ENCODE measurements at regions not wholly inside any gene's neighbourhood (a gene's known extent, or its start where the extent isn't known, plus 50 kb on each side); places are given as distances from the start of the nearest gene placed in this dataset.
A peak's percentile ranks its signal among the peaks of the same experiment; 100 is the strongest.

GRCh38 chr11:134584706-134585445 lies 172.8 kb upstream of the B3GAT1 start:
- TF ChIP-seq, protein P1, sequence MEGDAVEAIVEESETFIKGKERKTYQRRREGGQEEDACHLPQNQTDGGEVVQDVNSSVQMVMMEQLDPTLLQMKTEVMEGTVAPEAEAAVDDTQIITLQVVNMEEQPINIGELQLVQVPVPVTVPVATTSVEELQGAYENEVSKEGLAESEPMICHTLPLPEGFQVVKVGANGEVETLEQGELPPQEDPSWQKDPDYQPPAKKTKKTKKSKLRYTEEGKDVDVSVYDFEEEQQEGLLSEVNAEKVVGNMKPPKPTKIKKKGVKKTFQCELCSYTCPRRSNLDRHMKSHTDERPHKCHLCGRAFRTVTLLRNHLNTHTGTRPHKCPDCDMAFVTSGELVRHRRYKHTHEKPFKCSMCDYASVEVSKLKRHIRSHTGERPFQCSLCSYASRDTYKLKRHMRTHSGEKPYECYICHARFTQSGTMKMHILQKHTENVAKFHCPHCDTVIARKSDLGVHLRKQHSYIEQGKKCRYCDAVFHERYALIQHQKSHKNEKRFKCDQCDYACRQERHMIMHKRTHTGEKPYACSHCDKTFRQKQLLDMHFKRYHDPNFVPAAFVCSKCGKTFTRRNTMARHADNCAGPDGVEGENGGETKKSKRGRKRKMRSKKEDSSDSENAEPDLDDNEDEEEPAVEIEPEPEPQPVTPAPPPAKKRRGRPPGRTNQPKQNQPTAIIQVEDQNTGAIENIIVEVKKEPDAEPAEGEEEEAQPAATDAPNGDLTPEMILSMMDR (IDR thresholded peaks at IDR 0.05), result no peak
- TF ChIP-seq EP300 (IDR thresholded peaks at IDR 0.05) (no peak), POLR2A (IDR thresholded peaks at IDR 0.05) (no peak), POLR2AphosphoS5 (IDR thresholded peaks at IDR 0.05) (peak in 1 of 2 donors; percentile 18)
